Astrocyte of the cerebellum (primary cell): ENCODE measurements at regions not wholly inside any gene's neighbourhood (a gene's known extent, or its start where the extent isn't known, plus 50 kb on each side); places are given as distances from the start of the nearest gene placed in this dataset.

Source experiments
- DNase-seq: peaks from one replicate; pipeline ENCODE4 v3.0.0-alpha.2; 2011; ENCODE audit warnings: low read depth
- H3K4me3 ChIP-seq: 2 replicates; pipeline ENCODE4 v1.5.1; 2011; ENCODE audit warnings: mild to moderate bottlenecking, low read depth, low read length, moderate library complexity
- in situ Hi-C: cut with HindIII; loops from 2 replicates; pipeline ENCODE4 v1.10.0; 2017; ENCODE audit warnings: low sequenced_read_pairs
- TF ChIP-seq, protein P1 (sequence below): IDR thresholded peaks from 2 replicates; pipeline ENCODE4 v1.5.1; 2012; ENCODE audit warnings: low read length, low read depth, moderate library complexity, mild to moderate bottlenecking; ENCODE audit errors: missing control alignments

DNA sequence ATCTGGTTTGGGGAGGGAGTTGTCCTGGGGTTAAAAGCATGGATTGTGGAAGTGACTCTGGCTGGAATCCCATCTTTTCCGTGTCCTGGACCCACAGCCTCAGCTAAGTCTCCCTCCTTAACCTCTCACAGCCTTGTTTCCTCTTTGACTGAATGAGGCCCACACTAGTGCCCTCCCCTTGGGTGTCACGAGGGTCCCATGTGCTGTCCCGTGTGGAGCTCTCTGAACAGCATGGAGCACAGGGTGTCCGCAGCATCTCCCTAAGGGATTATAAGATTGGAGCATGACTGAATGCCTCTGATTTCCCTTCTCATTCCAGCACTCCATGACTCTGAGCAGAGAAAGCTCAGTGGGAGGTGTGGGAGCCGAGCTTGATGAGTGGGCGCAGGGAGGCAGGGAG lies 182.5 kb downstream of the TEX29 start:
- TF ChIP-seq, protein P1, sequence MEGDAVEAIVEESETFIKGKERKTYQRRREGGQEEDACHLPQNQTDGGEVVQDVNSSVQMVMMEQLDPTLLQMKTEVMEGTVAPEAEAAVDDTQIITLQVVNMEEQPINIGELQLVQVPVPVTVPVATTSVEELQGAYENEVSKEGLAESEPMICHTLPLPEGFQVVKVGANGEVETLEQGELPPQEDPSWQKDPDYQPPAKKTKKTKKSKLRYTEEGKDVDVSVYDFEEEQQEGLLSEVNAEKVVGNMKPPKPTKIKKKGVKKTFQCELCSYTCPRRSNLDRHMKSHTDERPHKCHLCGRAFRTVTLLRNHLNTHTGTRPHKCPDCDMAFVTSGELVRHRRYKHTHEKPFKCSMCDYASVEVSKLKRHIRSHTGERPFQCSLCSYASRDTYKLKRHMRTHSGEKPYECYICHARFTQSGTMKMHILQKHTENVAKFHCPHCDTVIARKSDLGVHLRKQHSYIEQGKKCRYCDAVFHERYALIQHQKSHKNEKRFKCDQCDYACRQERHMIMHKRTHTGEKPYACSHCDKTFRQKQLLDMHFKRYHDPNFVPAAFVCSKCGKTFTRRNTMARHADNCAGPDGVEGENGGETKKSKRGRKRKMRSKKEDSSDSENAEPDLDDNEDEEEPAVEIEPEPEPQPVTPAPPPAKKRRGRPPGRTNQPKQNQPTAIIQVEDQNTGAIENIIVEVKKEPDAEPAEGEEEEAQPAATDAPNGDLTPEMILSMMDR, result no peak
- H3K4me3 ChIP-seq, result no peak overlapping the region
- in situ Hi-C loops, result no loop called here
- no peak for DNase-seq

DNA sequence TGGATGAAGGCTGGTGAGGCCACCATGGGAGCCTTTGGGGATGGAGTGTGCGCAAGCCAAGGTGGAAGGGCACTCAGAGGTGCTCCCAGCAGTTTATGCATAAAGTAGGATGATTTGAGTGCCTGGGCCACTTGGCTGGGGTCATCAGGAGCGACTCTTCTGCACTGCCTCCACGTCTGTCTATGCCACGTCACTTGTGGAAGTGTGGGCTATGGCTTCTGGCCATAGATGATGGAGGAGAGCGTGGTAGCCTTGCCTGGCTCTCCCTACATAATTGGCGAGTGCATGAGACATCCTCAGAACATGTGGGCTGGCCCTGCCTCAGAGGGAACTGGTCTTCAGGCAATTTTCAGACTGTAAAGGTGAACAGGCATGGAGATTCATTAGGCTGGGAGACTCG lies 182.9 kb downstream of the TEX29 start:
- in situ Hi-C loops, result no loop called here
- H3K4me3 ChIP-seq, result no peak overlapping the region
- TF ChIP-seq, protein P1, result no peak
- DNase-seq, result no peak

DNA sequence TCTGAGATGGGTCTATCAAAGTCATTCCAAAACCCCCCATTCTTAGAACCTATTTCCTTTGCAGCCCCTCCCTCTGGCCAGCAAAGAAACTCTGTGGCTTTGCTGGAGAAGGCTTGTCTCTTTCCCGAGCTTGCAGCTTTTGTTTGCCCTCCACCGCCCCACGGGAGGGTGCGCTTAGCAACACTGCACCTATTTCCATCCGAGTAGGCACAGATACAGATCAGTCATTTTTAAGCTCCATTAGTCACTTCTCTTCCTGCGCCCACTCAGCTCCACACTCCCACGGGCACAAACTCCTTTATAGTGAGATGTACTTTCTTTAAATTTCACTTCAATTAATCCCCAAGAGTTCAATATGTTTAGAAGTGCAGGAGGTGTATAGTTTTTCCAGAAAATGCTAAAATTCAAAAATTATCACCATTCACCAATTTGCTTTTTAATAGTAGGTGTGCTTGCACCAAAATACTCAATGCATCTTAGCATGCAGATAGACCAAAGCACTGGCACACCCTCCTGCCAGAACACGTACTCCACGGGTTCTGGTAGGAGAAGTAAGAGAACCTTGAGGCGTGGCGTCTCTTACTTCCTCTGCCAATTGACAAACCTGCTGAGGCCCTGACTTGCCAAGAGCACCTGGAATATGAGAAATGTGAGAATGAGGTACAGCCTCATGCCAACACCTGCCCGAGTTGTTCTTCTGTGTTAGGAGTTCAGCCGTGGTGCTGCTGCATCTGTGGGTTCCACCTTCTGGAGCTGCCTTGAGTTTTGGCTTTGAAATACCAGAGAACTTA lies 183.7 kb downstream of the TEX29 start:
- no peak overlapping the region for H3K4me3 ChIP-seq
- no peak for DNase-seq
- in situ Hi-C loops, result no loop called here
- TF ChIP-seq, protein P1, result no peak

DNA sequence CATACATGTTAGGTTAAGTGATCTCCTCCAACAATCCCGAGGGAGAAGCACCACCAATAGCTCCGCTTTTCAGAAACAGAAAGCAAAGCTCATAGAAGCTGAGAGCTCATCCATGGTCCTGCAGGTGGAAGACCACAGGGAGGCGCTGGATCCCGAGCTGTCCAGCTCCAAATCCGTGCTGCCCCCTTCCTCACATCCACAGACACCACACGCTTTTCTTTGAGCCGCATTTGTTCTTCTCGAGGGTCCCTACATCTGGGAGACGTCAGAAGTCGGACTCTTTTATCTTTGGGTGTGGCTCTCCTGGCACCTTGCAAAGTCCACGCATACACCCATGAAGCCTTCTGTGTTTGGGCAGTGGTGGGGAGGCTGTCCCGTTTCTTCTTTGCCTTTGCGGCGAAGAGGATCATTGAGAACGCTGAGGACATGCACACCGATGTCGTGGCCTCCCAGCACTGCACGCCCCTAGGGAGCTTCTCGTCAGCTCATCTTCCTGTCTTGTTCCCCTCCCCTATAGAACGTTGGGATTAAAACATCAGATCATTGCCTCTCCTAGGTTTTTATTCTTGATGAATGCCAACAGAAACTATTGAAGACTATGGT lies 184.8 kb downstream of the TEX29 start:
- in situ Hi-C loops, result no loop called here
- DNase-seq, result no peak
- H3K4me3 ChIP-seq, result no peak overlapping the region
- TF ChIP-seq, protein P1, result no peak

DNA sequence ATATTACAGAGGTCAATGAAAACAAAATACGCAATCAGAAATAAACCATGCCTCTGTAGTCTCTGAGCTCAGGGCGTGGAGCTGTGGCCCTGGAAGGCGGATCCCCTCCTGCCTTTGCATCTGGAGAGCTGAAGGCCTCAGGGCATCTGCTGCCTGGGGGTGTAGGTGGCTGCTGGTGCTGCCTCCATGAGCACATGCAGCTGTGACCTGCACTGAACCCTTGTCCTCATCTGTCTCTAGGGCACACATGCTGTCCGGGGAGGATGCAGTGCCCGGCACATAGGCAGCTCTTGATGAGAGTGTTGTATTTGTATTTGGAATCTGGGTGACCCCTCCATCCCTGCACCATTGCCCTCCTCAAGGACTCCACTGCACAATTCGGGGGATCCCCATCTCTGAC lies 185.7 kb downstream of the TEX29 start:
- in situ Hi-C loops, result no loop called here
- no peak for DNase-seq
- H3K4me3 ChIP-seq, result no peak overlapping the region
- TF ChIP-seq, protein P1, result no peak

DNA sequence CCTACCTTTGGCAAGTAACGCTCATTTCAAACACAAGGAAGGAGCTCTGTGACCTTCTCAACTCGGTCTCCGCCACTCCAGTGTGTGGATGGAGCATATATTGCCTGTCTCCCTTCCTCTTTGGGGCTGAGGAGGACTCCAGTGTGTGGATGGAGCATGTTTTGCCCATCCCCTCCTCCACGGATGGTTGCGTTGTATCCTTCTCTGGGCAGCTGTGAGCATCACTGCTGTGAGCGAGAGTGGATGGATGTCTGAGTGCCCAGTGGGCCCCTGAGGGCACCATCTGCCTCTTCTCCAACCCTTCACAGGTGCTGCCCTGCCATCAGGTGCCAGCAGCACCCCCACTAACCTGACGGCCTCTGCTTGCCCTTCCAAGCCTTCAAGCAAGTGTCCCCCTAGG lies 186.2 kb downstream of the TEX29 start:
- in situ Hi-C loops, result no loop called here
- no peak overlapping the region for H3K4me3 ChIP-seq
- DNase-seq, result no peak
- TF ChIP-seq, protein P1, result no peak
